ENCODE measurements at regions not wholly inside any gene's neighbourhood (a gene's known extent, or its start where the extent isn't known, plus 50 kb on each side); places are given as distances from the start of the nearest gene placed in this dataset.

GRCh38 chr5:103624675-103625074 lies 62.1 kb upstream of the NUDT12 start:
- no peaks in the 10 kb centered on the region for H4K20me1 ChIP-seq (ENCODE audit: insufficient read depth)
- H3K79me2 ChIP-seq (ENCODE audit: insufficient read depth) = no peaks in the 10 kb centered on the region
- no peaks in the 10 kb centered on the region; a peak in 1 of 4 replicates for H3K4me1 ChIP-seq (ENCODE audit: control insufficient read depth in 1 of 2, insufficient read depth in 2 of 2, low read depth in 1 of 2, low read length in 1 of 2)
- no peak overlapping the region for H2AFZ ChIP-seq (ENCODE audit: low read depth)
- 78% methylated on average over 3 of the region's 3 CpGs for WGBS (ENCODE audit: low lambda C conversion rate)
- no peaks in the 10 kb centered on the region for H3K27me3 ChIP-seq (ENCODE audit: insufficient read depth)
- H3K9me2 ChIP-seq = no peaks in the 10 kb centered on the region
- TF ChIP-seq POLR2AphosphoS5 (IDR thresholded peaks at IDR 0.05; ENCODE audit: low read depth, low read length) = no peak
- TF ChIP-seq MEF2A (IDR thresholded peaks at IDR 0.05; ENCODE audit: borderline replicate concordance, low read depth) = no peak
- TF ChIP-seq GATA2 (CRISPR knock-in tag; IDR thresholded peaks at IDR 0.05) = no peak
- no peak for TF ChIP-seq PBX3 (IDR thresholded peaks at IDR 0.05)
- no peak for TF ChIP-seq SMC3 (IDR thresholded peaks at IDR 0.05; ENCODE audit: low read depth, low read length)
- TF ChIP-seq NFIC (IDR thresholded peaks at IDR 0.05; ENCODE audit: borderline replicate concordance) = no peak
- no peak for TF ChIP-seq EZH2phosphoT487 (IDR thresholded peaks at IDR 0.05; ENCODE audit: borderline replicate concordance, low read depth)
- no peak for TF ChIP-seq MXI1 (IDR thresholded peaks at IDR 0.05; ENCODE audit: low read depth, low read length)
- no peak for TF ChIP-seq CHD2 (IDR thresholded peaks at IDR 0.05; ENCODE audit: low read length, partially characterized antibody)
- no peak for TF ChIP-seq USF2 (IDR thresholded peaks at IDR 0.05; ENCODE audit: borderline replicate concordance, low read depth, low read length)
- TF ChIP-seq RCOR1 (IDR thresholded peaks at IDR 0.05; ENCODE audit: low read length) = no peak
- TF ChIP-seq TAF1 (IDR thresholded peaks at IDR 0.05; ENCODE audit: borderline replicate concordance, low read depth, low read length) = no peak
- no peak overlapping the region for H3K4me2 ChIP-seq
- H3K9me3 ChIP-seq = no peaks in the 10 kb centered on the region
- no peak overlapping the region for H3K4me3 ChIP-seq (ENCODE audit: low read depth in 2 of 2, low read length in 1 of 2)
- H3F3A ChIP-seq (replicated peaks; ENCODE audit: insufficient read depth) = no peaks in the 10 kb centered on the region
- ChIA-PET CTCF (no interaction called here), POLR2A (no interaction called here)
- no peak overlapping the region for H3K9ac ChIP-seq
- DNase-seq = no peak
- no peaks in the 10 kb centered on the region for H3K36me3 ChIP-seq (replicated peaks in 1 of 2; ENCODE audit: control insufficient read depth in 1 of 2, insufficient read depth in 2 of 2, low read length in 1 of 2)
- H3K27ac ChIP-seq (ENCODE audit: low read depth in 2 of 2, low read length in 1 of 2) = no peak overlapping the region

- no peak overlapping the region for H3K4me3 ChIP-seq (ENCODE audit: low read depth in 2 of 2, low read length in 1 of 2)
- no peaks in the 10 kb centered on the region for H3K36me3 ChIP-seq (replicated peaks in 1 of 2; ENCODE audit: control insufficient read depth in 1 of 2, insufficient read depth in 2 of 2, low read length in 1 of 2)
- no peaks in the 10 kb centered on the region for H3K9me2 ChIP-seq
- H2AFZ ChIP-seq (ENCODE audit: low read depth) = no peak overlapping the region
- H3K9ac ChIP-seq = no peak overlapping the region
- WGBS (ENCODE audit: low lambda C conversion rate) = 89% methylated on average over 2 of the region's 2 CpGs
- no peak for DNase-seq
- no peak overlapping the region for H3K27ac ChIP-seq (ENCODE audit: low read depth in 2 of 2, low read length in 1 of 2)
- ChIA-PET CTCF (no interaction called here), POLR2A (no interaction called here)
- H4K20me1 ChIP-seq (ENCODE audit: insufficient read depth) = no peaks in the 10 kb centered on the region
- H3K9me3 ChIP-seq = no peaks in the 10 kb centered on the region
- H3F3A ChIP-seq (replicated peaks; ENCODE audit: insufficient read depth) = no peaks in the 10 kb centered on the region
- no peaks in the 10 kb centered on the region for H3K27me3 ChIP-seq (ENCODE audit: insufficient read depth)
- no peaks in the 10 kb centered on the region; a peak in 1 of 4 replicates for H3K4me1 ChIP-seq (ENCODE audit: control insufficient read depth in 1 of 2, insufficient read depth in 2 of 2, low read depth in 1 of 2, low read length in 1 of 2)
- no peak overlapping the region for H3K4me2 ChIP-seq
- TF ChIP-seq FOXJ3 (CRISPR knock-in tag; IDR thresholded peaks at IDR 0.05) = no peak
- TF ChIP-seq RCOR1 (IDR thresholded peaks at IDR 0.05; ENCODE audit: low read length) = no peak
- no peak for TF ChIP-seq FOXM1 (IDR thresholded peaks at IDR 0.05; ENCODE audit: low read depth)
- no peak for TF ChIP-seq ZBTB33 (IDR thresholded peaks at IDR 0.05; ENCODE audit: borderline replicate concordance, low read depth)
- TF ChIP-seq USF1 (IDR thresholded peaks at IDR 0.05; ENCODE audit: borderline replicate concordance, low read depth) = no peak
- TF ChIP-seq NFIC (IDR thresholded peaks at IDR 0.05; ENCODE audit: borderline replicate concordance) = no peak
- no peak for TF ChIP-seq TAF1 (IDR thresholded peaks at IDR 0.05; ENCODE audit: borderline replicate concordance, low read depth, low read length)
- no peaks in the 10 kb centered on the region for H3K79me2 ChIP-seq (ENCODE audit: insufficient read depth)
Measured at GRCh38 chr5:103624035-103624480, 61.5 kb upstream of the NUDT12 start.
